ENCODE measurements at regions not wholly inside any gene's neighbourhood (a gene's known extent, or its start where the extent isn't known, plus 50 kb on each side); places are given as distances from the start of the nearest gene placed in this dataset.

DNA sequence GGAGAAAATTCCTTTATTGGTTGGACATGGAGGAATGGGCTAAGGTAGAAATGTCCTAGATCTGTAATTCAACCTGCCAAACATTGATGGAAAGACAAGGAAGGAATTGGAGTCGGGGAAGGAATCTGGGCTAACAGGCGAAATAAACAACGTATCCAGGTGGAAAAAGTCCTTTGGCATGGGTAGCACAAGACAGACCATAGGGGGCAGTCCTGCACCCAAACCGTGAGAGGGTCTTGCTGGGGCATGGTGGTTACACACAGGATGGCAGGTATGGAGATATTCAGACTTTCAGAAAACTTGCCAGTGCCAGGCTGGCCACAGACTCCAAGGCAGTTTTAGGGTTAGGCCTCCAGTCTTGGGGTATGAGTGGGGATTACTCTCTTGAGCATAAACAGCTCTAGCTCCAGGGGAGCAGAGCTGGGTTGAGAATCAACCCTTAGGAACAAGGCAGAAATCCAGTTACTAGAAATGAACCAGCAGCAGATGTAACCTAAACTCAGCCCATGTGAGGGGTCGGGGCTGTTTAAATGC, 188.6 kb upstream of the GDF10 start:
- TF ChIP-seq, protein P1, sequence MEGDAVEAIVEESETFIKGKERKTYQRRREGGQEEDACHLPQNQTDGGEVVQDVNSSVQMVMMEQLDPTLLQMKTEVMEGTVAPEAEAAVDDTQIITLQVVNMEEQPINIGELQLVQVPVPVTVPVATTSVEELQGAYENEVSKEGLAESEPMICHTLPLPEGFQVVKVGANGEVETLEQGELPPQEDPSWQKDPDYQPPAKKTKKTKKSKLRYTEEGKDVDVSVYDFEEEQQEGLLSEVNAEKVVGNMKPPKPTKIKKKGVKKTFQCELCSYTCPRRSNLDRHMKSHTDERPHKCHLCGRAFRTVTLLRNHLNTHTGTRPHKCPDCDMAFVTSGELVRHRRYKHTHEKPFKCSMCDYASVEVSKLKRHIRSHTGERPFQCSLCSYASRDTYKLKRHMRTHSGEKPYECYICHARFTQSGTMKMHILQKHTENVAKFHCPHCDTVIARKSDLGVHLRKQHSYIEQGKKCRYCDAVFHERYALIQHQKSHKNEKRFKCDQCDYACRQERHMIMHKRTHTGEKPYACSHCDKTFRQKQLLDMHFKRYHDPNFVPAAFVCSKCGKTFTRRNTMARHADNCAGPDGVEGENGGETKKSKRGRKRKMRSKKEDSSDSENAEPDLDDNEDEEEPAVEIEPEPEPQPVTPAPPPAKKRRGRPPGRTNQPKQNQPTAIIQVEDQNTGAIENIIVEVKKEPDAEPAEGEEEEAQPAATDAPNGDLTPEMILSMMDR (IDR thresholded peaks at IDR 0.05): no peak
- TF ChIP-seq, protein P2, sequence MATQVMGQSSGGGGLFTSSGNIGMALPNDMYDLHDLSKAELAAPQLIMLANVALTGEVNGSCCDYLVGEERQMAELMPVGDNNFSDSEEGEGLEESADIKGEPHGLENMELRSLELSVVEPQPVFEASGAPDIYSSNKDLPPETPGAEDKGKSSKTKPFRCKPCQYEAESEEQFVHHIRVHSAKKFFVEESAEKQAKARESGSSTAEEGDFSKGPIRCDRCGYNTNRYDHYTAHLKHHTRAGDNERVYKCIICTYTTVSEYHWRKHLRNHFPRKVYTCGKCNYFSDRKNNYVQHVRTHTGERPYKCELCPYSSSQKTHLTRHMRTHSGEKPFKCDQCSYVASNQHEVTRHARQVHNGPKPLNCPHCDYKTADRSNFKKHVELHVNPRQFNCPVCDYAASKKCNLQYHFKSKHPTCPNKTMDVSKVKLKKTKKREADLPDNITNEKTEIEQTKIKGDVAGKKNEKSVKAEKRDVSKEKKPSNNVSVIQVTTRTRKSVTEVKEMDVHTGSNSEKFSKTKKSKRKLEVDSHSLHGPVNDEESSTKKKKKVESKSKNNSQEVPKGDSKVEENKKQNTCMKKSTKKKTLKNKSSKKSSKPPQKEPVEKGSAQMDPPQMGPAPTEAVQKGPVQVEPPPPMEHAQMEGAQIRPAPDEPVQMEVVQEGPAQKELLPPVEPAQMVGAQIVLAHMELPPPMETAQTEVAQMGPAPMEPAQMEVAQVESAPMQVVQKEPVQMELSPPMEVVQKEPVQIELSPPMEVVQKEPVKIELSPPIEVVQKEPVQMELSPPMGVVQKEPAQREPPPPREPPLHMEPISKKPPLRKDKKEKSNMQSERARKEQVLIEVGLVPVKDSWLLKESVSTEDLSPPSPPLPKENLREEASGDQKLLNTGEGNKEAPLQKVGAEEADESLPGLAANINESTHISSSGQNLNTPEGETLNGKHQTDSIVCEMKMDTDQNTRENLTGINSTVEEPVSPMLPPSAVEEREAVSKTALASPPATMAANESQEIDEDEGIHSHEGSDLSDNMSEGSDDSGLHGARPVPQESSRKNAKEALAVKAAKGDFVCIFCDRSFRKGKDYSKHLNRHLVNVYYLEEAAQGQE (IDR thresholded peaks at IDR 0.05; ENCODE audit: insufficient read depth in 1 of 2, low read depth in 2 of 2, low read length in 1 of 2): no peak
- TF ChIP-seq POLR2AphosphoS5 (IDR thresholded peaks at IDR 0.05; ENCODE audit: low read depth, low read length): no peak
- TF ChIP-seq SIN3A (IDR thresholded peaks at IDR 0.05; ENCODE audit: borderline replicate concordance, insufficient read depth, low read depth, low read length): no peak
